Muscle of leg (tissue), 3 donors: ENCODE measurements at regions not wholly inside any gene's neighbourhood (a gene's known extent, or its start where the extent isn't known, plus 50 kb on each side); places are given as distances from the start of the nearest gene placed in this dataset.

ENCODE experiments used
- DNase-seq: peaks from one replicate; pipeline ENCODE4 v3.0.0; 2013
- H3K27ac ChIP-seq: one replicate; pipeline ENCODE4 v1.5.1; 2013; ENCODE audit warnings: mild to moderate bottlenecking, low read length, control low read depth
- H3K27me3 ChIP-seq: one replicate; pipeline ENCODE4 v1.6.1; 2013; ENCODE audit warnings: low read length; ENCODE audit not compliant: control insufficient read depth, insufficient read depth
- H3K36me3 ChIP-seq: one replicate; pipeline ENCODE4 v1.6.1; 2013; ENCODE audit warnings: low read length; ENCODE audit not compliant: control insufficient read depth, insufficient read depth
- H3K4me1 ChIP-seq: one replicate; pipeline ENCODE4 v1.6.1; 2013; ENCODE audit warnings: low read length; ENCODE audit not compliant: control insufficient read depth, insufficient read depth
- H3K4me3 ChIP-seq: one replicate; pipeline ENCODE4 v1.5.1; 2013; ENCODE audit warnings: low read length, control low read depth
- H3K9me3 ChIP-seq: replicated peaks from 2 replicates; pipeline ENCODE4 v1.6.1; 2013; ENCODE audit warnings: low read depth, low read length; ENCODE audit not compliant: control insufficient read depth
- WGBS: methylation state at CpG from one replicate; pipeline ENCODE4 v1.1.5; 2013; ENCODE audit warnings: missing lambda C conversion rate; ENCODE audit not compliant: insufficient coverage; 5-methylcytosine and 5-hydroxymethylcytosine counted together

- no peak overlapping the region for H3K27ac ChIP-seq
- no peaks in the 10 kb centered on the region for H3K36me3 ChIP-seq
- H3K4me1 ChIP-seq: no peaks in the 10 kb centered on the region
- no peaks in the 10 kb centered on the region for H3K27me3 ChIP-seq
- H3K4me3 ChIP-seq: no peak overlapping the region
- 57% methylated on average over 1 of the region's 5 CpGs for WGBS
- H3K9me3 ChIP-seq: no peaks in the 10 kb centered on the region
- DNase-seq: peak; percentile 86
Measured at GRCh38 chr5:39608024-39608423, 183.2 kb upstream of the DAB2 start.

- no peaks in the 10 kb centered on the region for H3K4me1 ChIP-seq
- H3K27ac ChIP-seq: no peak overlapping the region
- no peaks in the 10 kb centered on the region for H3K27me3 ChIP-seq
- H3K4me3 ChIP-seq: no peak overlapping the region
- no peaks in the 10 kb centered on the region for H3K36me3 ChIP-seq
- no peak for DNase-seq
- no CpG with 5 or more reads among the region's 2 CpGs for WGBS
- no peaks in the 10 kb centered on the region for H3K9me3 ChIP-seq
Measured at GRCh38 chr5:39606591-39606990, 181.8 kb upstream of the DAB2 start.

- Histone ChIP-seq H3K27ac (no peak overlapping the region), H3K4me1 (no peaks in the 10 kb centered on the region), H3K4me3 (no peak overlapping the region), H3K9me3 (no peaks in the 10 kb centered on the region), H3K36me3 (no peaks in the 10 kb centered on the region), H3K27me3 (no peaks in the 10 kb centered on the region)
- DNase-seq: no peak
- WGBS: 100% methylated on average over 1 of the region's 5 CpGs
Measured at GRCh38 chr5:39605588-39606575, 181.1 kb upstream of the DAB2 start.

GRCh38 chr5:39605145-39605544 is 180.4 kb upstream of the DAB2 start:
- Histone ChIP-seq H3K36me3 (no peaks in the 10 kb centered on the region), H3K4me1 (no peaks in the 10 kb centered on the region), H3K27ac (no peak overlapping the region), H3K9me3 (no peaks in the 10 kb centered on the region), H3K4me3 (no peak overlapping the region), H3K27me3 (no peaks in the 10 kb centered on the region)
- DNase-seq: no peak
- WGBS: 100% methylated on average over 2 of the region's 5 CpGs

- WGBS: no CpG with 5 or more reads among the region's 4 CpGs
- DNase-seq: peak; percentile 22
- no peak overlapping the region for H3K4me3 ChIP-seq
- H3K27ac ChIP-seq: no peak overlapping the region
- no peaks in the 10 kb centered on the region for H3K4me1 ChIP-seq
- H3K36me3 ChIP-seq: no peaks in the 10 kb centered on the region
- H3K27me3 ChIP-seq: no peaks in the 10 kb centered on the region
- no peaks in the 10 kb centered on the region for H3K9me3 ChIP-seq
Measured at GRCh38 chr5:39604491-39604890, 179.7 kb upstream of the DAB2 start.

- peak; percentile 33 for DNase-seq
- 69% methylated on average over 3 of the region's 5 CpGs for WGBS
- no peak overlapping the region for H3K4me3 ChIP-seq
- no peaks in the 10 kb centered on the region for H3K4me1 ChIP-seq
- no peaks in the 10 kb centered on the region for H3K9me3 ChIP-seq
- no peaks in the 10 kb centered on the region for H3K36me3 ChIP-seq
- H3K27ac ChIP-seq: no peak overlapping the region
- H3K27me3 ChIP-seq: no peaks in the 10 kb centered on the region
Measured at GRCh38 chr5:39599721-39600431, 175.1 kb upstream of the DAB2 start.

- 80% methylated on average over 14 of the region's 14 CpGs for WGBS
- no peak for DNase-seq
Measured at GRCh38 chr5:39598661-39599248, 174.0 kb upstream of the DAB2 start.

GRCh38 chr5:39588179-39588578 is 163.4 kb upstream of the DAB2 start:
- Histone ChIP-seq H3K4me1 (no peaks in the 10 kb centered on the region), H3K27ac (no peak overlapping the region), H3K36me3 (no peaks in the 10 kb centered on the region), H3K4me3 (no peak overlapping the region), H3K27me3 (no peaks in the 10 kb centered on the region), H3K9me3 (no peaks in the 10 kb centered on the region)
- DNase-seq: no peak
- no CpG with 5 or more reads among the region's 2 CpGs for WGBS

More at GRCh38 chr5:39598661-39599248, 174.0 kb upstream of the DAB2 start:
- no peaks in the 10 kb centered on the region for H3K4me1 ChIP-seq
- no peak overlapping the region for H3K4me3 ChIP-seq
- H3K9me3 ChIP-seq: no peaks in the 10 kb centered on the region
- H3K27me3 ChIP-seq: no peaks in the 10 kb centered on the region
- no peaks in the 10 kb centered on the region for H3K36me3 ChIP-seq
- H3K27ac ChIP-seq: no peak overlapping the region

- no peak overlapping the region for H3K27ac ChIP-seq
- no CpG with 5 or more reads among the region's 2 CpGs for WGBS
- no peaks in the 10 kb centered on the region for H3K36me3 ChIP-seq
Measured at GRCh38 chr5:39587675-39588074, 162.9 kb upstream of the DAB2 start.

GRCh38 chr5:39586185-39586584 is 161.4 kb upstream of the DAB2 start:
- no peaks in the 10 kb centered on the region for H3K36me3 ChIP-seq
- no peaks in the 10 kb centered on the region for H3K4me1 ChIP-seq
- no peaks in the 10 kb centered on the region for H3K9me3 ChIP-seq
- DNase-seq: no peak
- H3K4me3 ChIP-seq: no peak overlapping the region
- no peaks in the 10 kb centered on the region for H3K27me3 ChIP-seq
- H3K27ac ChIP-seq: no peak overlapping the region
- WGBS: 88% methylated on average over 8 of the region's 9 CpGs

More at GRCh38 chr5:39587675-39588074, 162.9 kb upstream of the DAB2 start:
- no peak for DNase-seq
- no peaks in the 10 kb centered on the region for H3K9me3 ChIP-seq
- H3K27me3 ChIP-seq: no peaks in the 10 kb centered on the region
- no peaks in the 10 kb centered on the region for H3K4me1 ChIP-seq
- H3K4me3 ChIP-seq: no peak overlapping the region
